ENCODE measurements at regions not wholly inside any gene's neighbourhood (a gene's known extent, or its start where the extent isn't known, plus 50 kb on each side); places are given as distances from the start of the nearest gene placed in this dataset.

- TF ChIP-seq HEYL (CRISPR knock-in tag; IDR thresholded peaks at IDR 0.05) = no peak
- no peak for TF ChIP-seq RFX5 (IDR thresholded peaks at IDR 0.05)
- no peak for TF ChIP-seq EHMT2 (IDR thresholded peaks at IDR 0.05; ENCODE audit: low read depth)
- TF ChIP-seq BCL3 (IDR thresholded peaks at IDR 0.05) = no peak
- TF ChIP-seq JUN (IDR thresholded peaks at IDR 0.05) = no peak
- no peak for TF ChIP-seq NFE2L2 (conservative IDR thresholded peaks at IDR 0.05; ENCODE audit: low read length)
- TF ChIP-seq HOXB13 (CRISPR knock-in tag; IDR thresholded peaks at IDR 0.05; ENCODE audit: low read depth) = no peak
- TF ChIP-seq JUNB (IDR thresholded peaks at IDR 0.05) = no peak
- TF ChIP-seq REST (IDR thresholded peaks at IDR 0.05) = no peak
- TF ChIP-seq BHLHE40 (IDR thresholded peaks at IDR 0.05; ENCODE audit: low read depth, low read length) = no peak
- TF ChIP-seq EP300 (IDR thresholded peaks at IDR 0.05) = no peak
- no peak for TF ChIP-seq ZFP36 (IDR thresholded peaks at IDR 0.05; ENCODE audit: borderline replicate concordance, partially characterized antibody)
- TF ChIP-seq ESRRA (IDR thresholded peaks at IDR 0.05; ENCODE audit: borderline replicate concordance, low read length) = no peak
- TF ChIP-seq TP53 (CRISPR knock-in tag; IDR thresholded peaks at IDR 0.05) = no peak
- POLR2A ChIA-PET = no interaction called here
- Histone ChIP-seq H3K4me2 (no peak overlapping the region), H3K4me1 (no peaks in the 10 kb centered on the region), H3K9me3 (no peaks in the 10 kb centered on the region), H3K27ac (no peak overlapping the region), H3K4me3 (no peak overlapping the region)
- DNase-seq (ENCODE audit: low read depth in 1 of 2, low spot score in 1 of 2) (no peak), FAIRE-seq (no peak), ATAC-seq (no peak)
- CTCF ChIA-PET = interaction anchor here (1.9 kb wide), 1 partner anchor 19 kb away, joined by 4 read pairs; no protein-coding TSS in a partner anchor
- WGBS (ENCODE audit: missing lambda C conversion rate) = 2% methylated on average over 2 of the region's 2 CpGs
These were observed 1215.9 kb downstream of the UQCRFS1 start for GRCh38 chr19:27997069-27997468.

GRCh38 chr19:27993619-27994570, 1219.1 kb downstream of the UQCRFS1 start:
- no peak overlapping the region for H3K27ac ChIP-seq
- no peak overlapping the region for H3K4me2 ChIP-seq
- no peak overlapping the region for H3K4me3 ChIP-seq
- no peaks in the 10 kb centered on the region for H3K4me1 ChIP-seq
- WGBS (ENCODE audit: missing lambda C conversion rate) = 1% methylated on average over 6 of the region's 6 CpGs
- H3K9me3 ChIP-seq = no peaks in the 10 kb centered on the region; the same call in 2 of the 3 replicates
- TF ChIP-seq BCL3 (IDR thresholded peaks at IDR 0.05) (no peak), GATA3 (IDR thresholded peaks at IDR 0.05; ENCODE audit: borderline replicate concordance) (no peak), KDM1A (IDR thresholded peaks at IDR 0.05; ENCODE audit: low read depth) (no peak), E2F6 (IDR thresholded peaks at IDR 0.05; ENCODE audit: borderline replicate concordance, low read depth) (no peak), HOXB5 (CRISPR knock-in tag; IDR thresholded peaks at IDR 0.05) (no peak), POLR2A (IDR thresholded peaks at IDR 0.05; ENCODE audit: low read length) (no peak), RFX5 (IDR thresholded peaks at IDR 0.05) (no peak), JUNB (IDR thresholded peaks at IDR 0.05) (no peak), MAFK (IDR thresholded peaks at IDR 0.05; ENCODE audit: partially characterized antibody) (no peak), HMGXB4 (CRISPR knock-in tag; IDR thresholded peaks at IDR 0.05; ENCODE audit: borderline replicate concordance) (no peak), BHLHE40 (IDR thresholded peaks at IDR 0.05; ENCODE audit: low read depth, low read length) (no peak), ZSCAN20 (CRISPR knock-in tag; IDR thresholded peaks at IDR 0.05) (no peak), PBX3 (IDR thresholded peaks at IDR 0.05) (no peak), CBX8 (IDR thresholded peaks at IDR 0.05) (no peak), MYC (IDR thresholded peaks at IDR 0.05; ENCODE audit: borderline replicate concordance, low read length) (no peak), HEYL (CRISPR knock-in tag; IDR thresholded peaks at IDR 0.05) (no peak), HOXB13 (CRISPR knock-in tag; IDR thresholded peaks at IDR 0.05; ENCODE audit: low read depth) (no peak)
- ChIA-PET POLR2A (no interaction called here), CTCF (interaction anchor here (0.6 to 2.3 kb wide), 4 partner anchors 9 to 1059 kb away, joined by 3 to 10 read pairs (median 5); no protein-coding TSS in a partner anchor)
- ATAC-seq (no peak), DNase-seq (ENCODE audit: low read depth in 1 of 2, low spot score in 1 of 2) (no peak), FAIRE-seq (peak; percentile 51)

Measured in A549 (cell line).